HT-29 (cell line): ENCODE measurements at regions not wholly inside any gene's neighbourhood (a gene's known extent, or its start where the extent isn't known, plus 50 kb on each side); places are given as distances from the start of the nearest gene placed in this dataset.

Experiments used
- DNase-seq: peaks from one replicate; pipeline ENCODE4 v3.0.0-alpha.2; 2015; ENCODE audit warnings: low spot score

DNA sequence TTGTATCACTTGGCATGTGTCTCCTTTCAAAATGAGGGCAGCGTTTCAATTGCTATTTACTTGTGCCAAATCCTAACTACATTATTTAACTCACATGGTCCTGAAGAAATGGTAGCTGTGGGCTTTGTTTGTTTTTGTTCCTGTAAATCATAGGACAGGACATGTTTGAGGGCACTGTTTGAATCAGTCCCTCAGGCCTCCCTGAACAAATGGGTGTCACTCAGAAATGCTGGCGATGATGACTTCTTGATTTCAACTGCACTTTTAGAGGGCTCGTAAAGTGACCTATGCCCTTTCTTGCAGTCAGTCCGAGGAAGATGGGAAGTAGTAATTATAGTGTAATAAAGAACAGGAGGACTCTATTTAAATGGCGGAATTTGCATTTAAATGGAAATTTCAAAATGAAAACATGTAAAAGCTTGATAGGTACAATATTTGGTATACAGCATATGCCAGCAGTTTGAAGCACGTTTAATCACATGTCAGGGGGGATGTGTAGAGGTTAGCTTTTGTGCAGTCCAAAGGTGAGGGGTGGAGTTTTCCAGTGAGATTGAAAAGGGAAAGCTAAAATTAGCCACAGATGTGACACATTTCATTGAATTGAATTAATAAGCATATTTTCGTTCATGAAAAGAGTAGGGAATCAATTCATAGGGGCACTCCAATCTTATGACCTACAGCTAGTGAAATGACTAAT is 1958.7 kb upstream of the IGFBP7 start:
- DNase-seq, result no peak

DNA sequence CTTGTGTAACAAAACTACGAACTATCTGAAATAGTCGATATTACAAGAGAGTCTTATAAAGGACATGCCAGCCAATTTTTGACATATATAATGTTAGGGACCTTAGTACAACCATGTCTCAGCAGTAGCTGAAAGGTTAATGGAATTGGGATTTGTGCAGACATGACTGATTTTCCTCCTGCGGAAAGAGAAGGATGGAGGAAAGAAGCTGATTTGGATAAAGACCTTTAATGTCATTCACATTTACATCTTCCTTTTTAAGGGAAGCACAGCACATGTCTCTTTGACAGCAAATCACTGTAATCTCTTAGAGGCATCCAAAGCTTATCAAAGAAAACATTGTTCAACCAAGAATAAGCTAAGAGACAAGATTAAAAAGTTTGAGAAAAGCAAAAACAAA is 1976.2 kb upstream of the IGFBP7 start:
- DNase-seq, result no peak

DNA sequence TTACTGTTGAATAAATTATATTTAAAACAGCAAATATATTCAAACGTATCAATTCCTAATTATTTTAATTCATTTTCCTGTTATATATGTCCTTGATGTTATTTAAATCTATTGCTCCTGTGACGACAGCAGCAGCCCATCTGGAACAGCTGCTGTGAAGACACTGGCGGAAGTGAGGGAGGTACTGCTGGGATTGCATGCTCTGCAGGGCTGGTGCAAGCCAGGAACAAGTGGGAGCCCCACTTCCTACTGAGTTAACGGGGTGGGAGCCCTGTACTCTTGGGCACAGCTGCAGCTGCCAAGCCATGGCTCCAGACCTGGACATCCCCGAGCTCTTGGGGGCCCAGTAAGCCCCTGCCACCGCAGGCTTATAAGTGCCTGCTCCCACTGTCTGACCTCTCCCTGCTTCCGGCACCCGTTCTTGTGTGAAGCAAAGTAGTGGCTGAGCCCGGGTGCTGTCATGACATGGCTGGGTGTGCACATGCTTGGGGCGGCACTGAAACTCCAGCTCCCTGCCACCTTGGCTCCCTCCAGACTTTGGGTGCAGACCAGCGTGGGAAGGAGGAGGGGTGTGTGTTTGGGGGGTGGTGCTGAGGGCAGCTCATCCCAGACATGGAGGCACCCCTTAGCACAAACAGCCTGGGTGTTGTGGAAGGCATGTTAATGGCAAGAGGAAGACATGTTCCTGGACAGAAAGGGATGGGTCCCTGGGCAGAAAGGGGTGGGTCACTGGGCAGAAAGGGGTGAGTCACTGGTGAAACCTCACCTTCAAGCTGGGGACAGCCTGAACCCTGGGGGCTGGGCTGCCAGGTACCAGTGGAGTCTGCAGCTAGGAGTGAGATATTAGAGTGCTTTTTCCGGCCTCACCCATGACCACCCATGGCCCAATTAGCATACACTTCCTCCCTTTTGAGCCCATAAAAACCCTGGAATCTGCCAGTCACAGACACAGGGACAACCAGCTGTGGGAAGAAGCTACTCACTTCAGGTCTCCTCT is 1981.3 kb upstream of the IGFBP7 start:
- no peak for DNase-seq

DNA sequence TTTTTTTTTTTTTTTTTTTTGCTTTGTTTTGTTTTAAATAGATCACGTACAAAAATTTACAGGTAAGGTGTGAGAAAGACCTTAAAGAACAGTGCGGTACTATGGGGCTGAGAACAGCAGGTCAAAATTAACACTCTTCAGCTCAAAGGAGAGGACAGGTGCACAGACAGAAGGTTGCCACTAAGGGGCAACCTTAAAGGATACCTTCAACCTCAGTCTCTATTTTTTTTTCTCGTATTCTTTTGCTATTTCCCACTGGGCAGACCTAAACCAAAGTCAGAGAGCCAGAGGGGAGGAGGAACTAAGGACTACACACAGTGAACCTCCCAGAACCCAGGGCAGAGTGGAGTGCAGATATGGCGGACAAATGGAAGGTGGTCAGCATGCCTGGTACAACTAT is 1984.3 kb upstream of the IGFBP7 start:
- peak; percentile 5 for DNase-seq

DNA sequence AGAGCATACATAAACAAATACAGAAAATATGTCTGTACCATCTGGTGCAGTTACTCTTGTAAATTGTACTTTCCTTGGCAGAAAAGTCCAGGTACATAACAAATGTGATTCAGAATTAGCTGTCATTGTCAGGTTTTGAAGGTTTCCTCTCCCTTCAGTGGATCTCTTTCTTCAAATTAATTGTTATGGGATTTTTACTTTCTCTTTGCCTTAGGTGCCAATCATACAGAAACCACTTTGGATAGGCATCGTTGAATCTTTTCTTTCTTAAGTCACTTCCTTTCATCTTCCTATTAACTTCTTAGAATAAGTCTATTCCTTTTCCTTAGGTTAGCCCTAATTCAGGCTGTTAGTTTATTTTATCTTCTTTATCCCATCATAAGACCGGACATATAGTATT is 1992.1 kb upstream of the IGFBP7 start:
- no peak for DNase-seq

DNA sequence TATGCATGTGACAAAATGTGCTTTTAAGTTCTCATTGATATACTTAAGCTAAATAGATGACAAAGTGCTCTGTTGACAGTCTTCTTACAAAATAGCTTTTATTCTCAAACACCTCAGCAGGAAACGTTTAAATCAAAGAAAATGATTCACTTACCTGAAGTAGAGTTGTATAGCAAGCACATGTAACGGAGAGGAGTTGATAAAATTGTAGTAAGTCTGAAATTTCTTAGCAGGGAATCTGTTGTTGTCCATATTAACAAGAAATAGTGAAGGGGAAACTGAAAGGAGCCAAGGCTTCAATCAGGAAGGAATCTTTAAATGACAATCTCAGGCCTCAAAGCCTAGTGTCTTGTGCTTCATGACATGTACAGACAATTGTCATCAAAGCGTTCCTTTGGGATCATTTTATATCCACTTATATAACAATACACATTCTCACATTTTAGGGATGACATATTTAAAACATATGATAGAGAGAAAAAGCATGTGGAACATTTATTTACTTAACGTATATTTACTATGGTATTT is 2010.2 kb upstream of the IGFBP7 start:
- no peak for DNase-seq

DNA sequence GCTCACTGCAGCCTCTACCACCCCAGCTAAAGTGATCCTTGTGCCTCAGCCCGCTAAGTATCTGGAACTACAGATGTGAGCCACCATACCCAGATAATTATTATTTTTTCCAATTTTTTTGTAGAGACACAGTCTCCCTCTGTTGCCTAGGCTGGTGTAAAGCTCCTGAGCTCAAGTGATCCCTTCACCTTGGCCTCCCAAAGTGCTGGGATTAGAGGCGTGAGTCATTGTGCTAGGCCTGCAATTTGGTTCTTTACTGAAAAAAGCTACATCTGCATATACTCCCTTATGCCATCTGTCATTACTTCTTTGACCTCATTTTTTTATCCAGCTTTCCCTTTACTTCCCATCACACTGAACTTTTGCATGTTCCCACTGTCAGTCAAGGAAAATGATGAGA is 2012.4 kb upstream of the IGFBP7 start:
- no peak for DNase-seq

DNA sequence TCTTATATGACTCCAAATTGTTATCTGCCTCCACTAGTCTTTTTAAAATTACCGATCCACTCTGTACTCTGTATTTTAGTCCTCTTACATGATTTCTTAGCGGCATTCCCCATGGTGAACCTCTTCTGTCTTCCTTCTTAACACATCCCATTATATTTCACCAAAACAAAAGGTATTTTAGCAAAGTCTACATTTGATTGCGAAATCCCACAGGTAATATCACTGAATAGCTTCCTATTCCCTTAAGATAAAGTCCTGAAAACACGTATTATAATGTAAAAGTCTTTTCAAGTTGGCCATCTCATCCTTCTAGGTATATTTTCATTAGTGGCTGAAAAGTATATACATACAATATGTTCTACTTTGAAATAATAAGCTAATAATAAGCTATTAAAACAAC is 2016.0 kb upstream of the IGFBP7 start:
- DNase-seq, result no peak

DNA sequence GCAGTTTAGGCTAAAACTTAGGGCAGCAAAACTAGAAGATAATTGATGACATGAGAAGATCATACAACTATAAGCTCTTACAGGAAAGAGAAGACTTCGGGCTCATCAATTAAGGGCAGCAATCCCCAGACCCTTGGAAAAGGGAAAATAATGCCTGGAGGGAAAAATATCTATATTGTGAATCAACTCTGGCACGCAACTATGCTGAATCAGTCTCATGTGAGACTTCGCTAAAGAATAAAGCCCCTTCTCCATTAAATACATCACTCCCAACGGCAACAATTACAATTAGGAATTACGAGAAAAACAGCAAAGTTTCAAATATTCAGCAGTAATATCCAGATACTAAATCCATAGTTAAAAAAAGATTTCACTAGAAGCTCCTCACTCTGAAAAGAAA is 2016.8 kb upstream of the IGFBP7 start:
- no peak for DNase-seq

DNA sequence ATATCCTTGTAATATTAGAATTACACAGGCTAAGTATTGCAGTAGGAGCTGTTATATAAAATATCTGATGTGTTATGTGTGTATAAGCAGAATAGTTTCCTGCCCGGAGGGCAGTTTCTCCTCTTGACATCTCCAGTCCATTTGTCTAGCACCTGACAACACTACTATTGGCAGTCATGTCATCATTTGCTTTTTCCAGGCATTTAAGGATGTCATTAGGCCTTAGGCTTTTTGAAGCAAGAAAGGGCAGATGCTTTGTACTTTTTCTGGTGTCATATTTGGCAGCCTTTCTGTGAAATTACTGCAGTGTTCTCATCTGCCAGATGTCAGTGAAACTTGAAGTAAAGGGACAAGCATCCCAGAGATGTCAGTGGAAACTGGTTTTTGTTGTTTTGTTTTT is 2017.6 kb upstream of the IGFBP7 start:
- DNase-seq, result no peak

DNA sequence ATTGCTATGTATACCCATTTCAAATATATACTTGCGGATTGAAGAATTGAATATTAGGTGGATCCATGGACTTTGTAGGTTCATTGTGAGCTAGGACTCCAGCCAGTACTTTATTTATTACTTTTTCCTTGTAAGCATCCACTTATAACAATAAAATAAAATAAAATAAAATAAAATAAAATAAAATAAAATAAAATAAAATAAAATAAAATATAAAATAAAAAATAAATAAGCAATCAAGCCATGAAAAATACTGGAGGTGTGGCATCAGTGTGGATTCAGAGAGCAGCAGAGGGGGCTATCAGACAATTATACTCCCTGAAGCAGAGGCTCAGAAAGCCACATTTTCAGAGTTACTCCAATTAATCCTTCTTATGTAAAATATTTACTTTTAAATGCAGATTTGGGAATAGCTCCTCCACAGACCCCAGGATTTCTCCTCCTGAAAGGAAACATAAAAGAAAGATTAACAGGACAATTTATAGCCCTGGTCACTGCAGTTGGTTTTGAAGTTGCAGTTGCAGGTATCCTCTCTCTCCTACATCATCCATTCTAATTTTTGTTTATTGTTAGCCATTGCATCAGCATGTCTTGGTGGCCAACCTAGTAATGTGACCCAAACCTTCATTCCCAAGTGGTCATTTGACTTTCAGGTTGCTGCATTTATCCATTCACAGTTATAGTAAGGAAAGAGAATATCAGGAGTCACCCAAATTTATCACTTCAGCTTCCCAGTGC is 2025.2 kb upstream of the IGFBP7 start:
- no peak for DNase-seq

DNA sequence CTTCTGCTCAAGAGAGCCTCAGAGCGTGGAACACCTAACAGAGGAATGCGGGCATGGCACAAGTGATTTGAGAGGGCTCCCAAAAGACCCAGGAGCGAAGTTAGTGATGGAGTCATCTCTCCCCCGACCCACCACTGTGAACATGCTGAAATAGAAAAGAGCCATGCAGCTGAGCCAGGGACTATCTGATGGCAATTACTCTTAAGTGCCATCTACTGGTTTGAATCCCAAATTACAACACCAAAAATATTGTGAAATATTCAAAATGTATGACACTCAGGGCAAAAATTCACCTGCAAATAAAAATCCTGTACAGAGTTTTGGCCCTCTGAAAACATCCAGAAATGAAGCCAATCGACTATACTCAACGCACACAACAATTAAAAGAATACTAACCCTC is 2038.9 kb upstream of the ADGRL3 start:
- no peak for DNase-seq

DNA sequence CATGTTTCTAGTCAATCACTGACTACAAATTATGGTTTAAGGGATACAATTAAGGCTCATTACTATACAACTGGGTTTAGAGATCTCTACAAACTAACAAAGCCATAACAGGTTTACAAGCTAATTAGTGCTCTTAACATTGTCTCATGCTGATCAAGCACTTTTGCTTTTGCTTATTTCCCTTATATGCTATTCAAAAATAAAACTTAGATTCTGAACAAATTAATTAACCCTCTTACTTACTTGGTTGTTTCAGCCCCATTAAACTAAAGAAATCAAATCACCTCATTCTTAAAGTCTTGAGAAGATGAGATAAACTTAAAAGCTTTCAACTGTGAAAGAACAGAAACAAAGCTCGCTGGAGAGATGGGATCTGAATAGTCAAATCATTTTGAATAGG is 2024.5 kb upstream of the ADGRL3 start:
- no peak for DNase-seq

DNA sequence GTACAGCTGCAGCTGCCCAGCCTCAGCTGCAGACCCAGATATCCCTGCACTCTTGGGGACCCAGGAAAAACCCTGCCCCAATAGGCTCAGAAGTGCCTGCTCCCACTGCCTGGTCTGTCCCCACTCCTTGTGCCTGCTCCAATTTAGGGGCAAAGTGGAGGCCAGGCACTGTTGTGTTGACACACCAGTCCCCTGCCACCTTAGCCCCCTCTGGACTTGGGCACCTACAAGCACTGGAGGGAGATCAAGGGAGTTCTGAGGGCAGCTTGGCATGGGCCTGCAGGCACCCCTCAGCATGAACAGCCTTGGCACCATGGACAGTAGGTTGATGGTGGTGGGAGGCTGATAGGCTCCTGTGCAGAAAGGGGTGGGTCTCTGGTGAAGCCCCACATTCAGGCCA is 2020.8 kb upstream of the ADGRL3 start:
- no peak for DNase-seq

DNA sequence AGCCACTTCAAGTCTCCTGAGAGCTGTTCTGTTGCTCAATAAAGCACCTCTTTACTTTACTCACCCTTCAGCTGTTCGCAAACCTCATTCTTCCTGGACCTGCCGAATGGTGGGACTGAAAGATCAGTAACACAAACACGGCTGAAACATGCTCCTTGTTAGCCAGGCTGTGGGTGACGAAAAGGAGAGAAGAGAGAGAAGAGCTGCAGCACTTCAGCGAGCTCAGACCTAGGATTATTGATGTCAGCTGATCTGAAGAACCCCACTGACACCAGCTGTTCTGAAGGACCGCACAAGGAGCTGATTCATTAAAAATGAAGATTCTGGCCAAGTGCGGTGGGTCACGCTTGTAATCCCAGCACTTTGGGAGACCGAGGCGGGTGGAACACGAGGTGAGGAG is 2020.0 kb upstream of the ADGRL3 start:
- no peak for DNase-seq

DNA sequence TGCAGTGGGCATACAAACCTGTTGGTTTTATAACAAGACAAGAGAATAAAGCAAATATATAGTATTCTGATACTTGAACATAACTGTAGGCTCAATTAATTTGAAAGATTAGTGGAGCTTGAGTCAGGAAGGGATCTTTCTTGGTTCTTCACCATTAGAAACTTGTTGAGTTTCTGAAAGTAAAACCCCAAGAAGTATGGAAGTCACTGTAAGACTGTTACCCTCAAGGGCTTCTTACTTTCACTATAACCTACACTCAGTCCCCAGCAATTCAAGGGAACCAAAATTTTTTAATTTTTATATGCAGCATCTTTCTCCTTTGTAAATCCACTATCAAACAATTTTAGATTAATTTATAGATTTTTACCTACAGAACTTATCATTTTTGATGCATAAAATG is 2019.2 kb upstream of the ADGRL3 start:
- no peak for DNase-seq

DNA sequence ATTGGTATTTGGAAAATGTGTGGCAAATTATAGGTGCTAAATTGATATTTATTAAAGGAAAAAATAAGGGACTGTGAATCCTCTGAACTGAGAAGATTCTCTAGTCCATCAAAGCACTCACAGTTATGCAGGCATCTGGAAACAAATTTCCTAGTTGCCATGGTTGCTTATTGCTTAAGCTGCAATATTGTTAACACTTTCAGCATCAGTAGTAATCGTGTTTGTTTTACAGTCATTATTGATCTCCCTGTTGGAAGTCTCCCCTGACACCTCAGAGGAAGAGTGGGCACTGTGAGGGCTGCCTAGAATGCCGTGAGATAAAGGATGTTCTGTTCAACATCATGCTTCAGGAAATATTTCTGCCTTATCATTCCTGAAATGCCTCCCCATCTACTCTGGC is 2004.3 kb upstream of the ADGRL3 start:
- DNase-seq, result no peak

DNA sequence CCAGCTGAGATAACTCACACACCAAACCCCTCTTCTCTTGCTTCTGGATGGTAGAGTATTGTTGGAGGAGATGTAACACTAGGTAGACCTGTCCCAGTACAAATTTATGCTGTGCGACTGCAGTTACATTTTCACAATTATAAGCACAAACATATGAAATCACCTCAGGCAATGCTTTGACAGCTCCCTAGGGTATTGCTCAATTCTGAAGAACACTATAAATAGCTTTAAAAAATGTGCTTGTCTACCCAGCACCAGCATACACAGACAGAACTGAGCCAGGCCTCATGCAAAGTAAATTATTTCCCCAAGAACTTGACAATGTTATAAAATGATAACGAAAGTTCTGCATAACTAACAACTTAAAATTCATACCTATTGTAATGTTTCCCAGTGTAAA is 1999.1 kb upstream of the ADGRL3 start:
- DNase-seq, result no peak

DNA sequence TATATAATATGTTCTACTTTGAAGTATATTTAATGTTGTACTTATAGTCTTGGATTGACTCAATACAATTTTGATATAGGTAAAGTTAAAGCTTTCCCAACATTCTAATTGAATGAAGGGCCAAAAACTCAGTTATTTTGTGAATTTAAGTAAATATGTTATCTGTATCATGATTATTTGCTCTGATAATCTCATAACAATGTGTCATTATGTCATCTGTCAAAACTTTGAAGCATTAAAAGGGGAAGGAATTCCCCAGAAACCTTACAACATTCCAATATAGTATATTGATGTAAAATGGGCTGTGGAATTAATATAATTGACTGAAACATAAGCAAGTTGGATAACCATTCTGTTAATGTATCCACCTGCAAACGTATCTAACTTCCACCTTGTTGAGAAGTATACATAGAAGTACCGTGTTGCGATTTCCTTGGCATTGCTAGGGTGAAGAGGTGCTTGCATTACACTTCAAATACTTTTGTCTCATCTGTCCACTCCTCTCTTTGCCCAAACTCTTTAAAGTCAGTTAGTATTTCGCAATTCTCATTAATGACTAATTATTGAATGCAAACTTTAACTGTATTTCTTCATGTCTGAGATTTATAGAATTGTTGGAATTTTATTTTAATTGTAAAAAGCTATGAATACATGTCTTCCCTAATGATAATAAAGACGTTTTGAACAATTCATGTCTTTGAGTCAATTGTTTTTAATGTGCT is 1982.1 kb upstream of the ADGRL3 start:
- DNase-seq, result no peak

DNA sequence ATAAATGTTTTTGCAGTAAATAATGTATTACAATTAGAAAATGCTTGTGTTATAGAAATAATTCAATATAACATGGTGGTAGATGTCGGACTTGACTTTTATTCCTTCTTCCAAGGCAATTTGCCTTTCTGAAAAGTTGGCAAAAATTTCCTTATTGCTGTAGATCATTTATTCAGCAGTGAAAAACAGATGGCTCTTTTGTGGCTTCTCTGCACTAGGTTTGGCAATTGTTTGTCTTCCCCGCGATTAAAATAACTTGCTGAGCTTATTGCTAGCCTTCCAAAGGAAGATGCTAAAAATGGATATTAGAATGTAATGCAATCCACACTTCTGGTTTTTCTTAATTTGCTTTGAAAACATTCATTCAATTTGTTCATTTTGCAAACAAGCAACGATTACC is 1977.9 kb upstream of the ADGRL3 start:
- no peak for DNase-seq

DNA sequence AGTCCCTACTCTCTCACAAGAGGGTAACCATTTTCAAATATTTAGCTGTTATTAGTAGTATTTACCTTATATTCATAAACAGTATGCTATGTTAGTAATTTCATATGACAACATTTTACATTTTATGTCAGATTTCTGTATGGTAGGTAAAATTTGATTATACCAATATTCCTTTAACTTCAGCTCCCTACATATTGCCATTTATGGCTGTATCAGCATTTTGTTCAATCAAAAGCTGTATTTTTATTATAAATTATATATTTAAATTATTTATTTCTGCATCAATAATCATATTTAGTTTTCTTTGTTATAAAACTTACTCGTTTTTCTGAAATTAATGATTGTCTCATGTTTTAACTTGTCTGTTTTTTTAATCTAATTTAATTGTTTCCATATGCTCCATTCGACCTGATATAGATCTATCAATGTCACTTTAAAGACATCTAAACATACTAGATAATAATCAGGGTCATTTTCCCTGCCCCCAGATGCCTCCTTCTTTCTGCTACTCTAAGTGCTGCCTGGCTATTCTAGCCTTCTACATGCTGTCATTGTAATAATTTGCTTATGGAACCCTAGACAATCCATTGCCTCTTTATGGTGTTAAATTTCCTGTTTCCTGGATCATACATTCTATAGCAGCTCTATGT is 1976.7 kb upstream of the ADGRL3 start:
- DNase-seq, result no peak
